GM18909 (cell line): ENCODE measurements at regions not wholly inside any gene's neighbourhood (a gene's known extent, or its start where the extent isn't known, plus 50 kb on each side); places are given as distances from the start of the nearest gene placed in this dataset.

Experiments
- ATAC-seq: cut with Tn5 transposase; IDR thresholded peaks from one replicate; pipeline ENCODE4 v1.9.1; 2021; ENCODE audit warnings: mild to moderate bottlenecking; ENCODE audit not compliant: unreplicated experiment, poor library complexity

GRCh38 chr18:51668607-51669006 lies 471.1 kb upstream of the MEX3C start:
- ATAC-seq: peak; percentile 9

GRCh38 chr18:51686590-51686989 lies 489.1 kb upstream of the MEX3C start:
- ATAC-seq: no peak

GRCh38 chr18:51687845-51688585 lies 490.5 kb upstream of the MEX3C start:
- no peak for ATAC-seq

GRCh38 chr18:51692612-51693011 lies 495.1 kb upstream of the MEX3C start:
- ATAC-seq: no peak

GRCh38 chr18:51711298-51711889 lies 513.9 kb upstream of the MEX3C start:
- ATAC-seq: peak; percentile 77

GRCh38 chr18:51712821-51713220 lies 515.3 kb upstream of the MEX3C start:
- no peak for ATAC-seq

- ATAC-seq: no peak
Observed at GRCh38 chr18:51716277-51716676, 518.8 kb upstream of the MEX3C start.

GRCh38 chr18:51721388-51721787 lies 523.9 kb upstream of the MEX3C start:
- ATAC-seq: no peak

- ATAC-seq: no peak
Observed at GRCh38 chr18:51721996-51722395, 524.5 kb upstream of the MEX3C start.

GRCh38 chr18:51724790-51725721 lies 527.6 kb upstream of the MEX3C start:
- ATAC-seq: no peak

GRCh38 chr18:51726614-51727013 lies 529.1 kb upstream of the MEX3C start:
- ATAC-seq: no peak

- ATAC-seq: peak; percentile 67
Observed at GRCh38 chr18:51727780-51728179, 530.3 kb upstream of the MEX3C start.

GRCh38 chr18:51731070-51731469 lies 533.6 kb upstream of the MEX3C start:
- ATAC-seq: no peak

- no peak for ATAC-seq
Observed at GRCh38 chr18:51734576-51734975, 537.1 kb upstream of the MEX3C start.

GRCh38 chr18:51739044-51739666 lies 541.7 kb upstream of the MEX3C start:
- ATAC-seq: peak; percentile 95

GRCh38 chr18:51751901-51752300 lies 554.4 kb upstream of the MEX3C start:
- no peak for ATAC-seq

GRCh38 chr18:51753365-51754057 lies 556.0 kb upstream of the MEX3C start:
- peak; percentile 50 for ATAC-seq

GRCh38 chr18:51754566-51754965 lies 557.1 kb upstream of the MEX3C start:
- no peak for ATAC-seq

- ATAC-seq: no peak
Observed at GRCh38 chr18:51757255-51757924, 559.9 kb upstream of the MEX3C start.
